WTC11 (cell line): ENCODE measurements at regions not wholly inside any gene's neighbourhood (a gene's known extent, or its start where the extent isn't known, plus 50 kb on each side); places are given as distances from the start of the nearest gene placed in this dataset.

Experiments
- ATAC-seq: fragments of 200-7000 bp; cut with Tn5 transposase; 2 replicates; pipeline ENCODE4 v1.10.0; 2021; ENCODE audit warnings: mild to moderate bottlenecking, moderate library complexity
- CTCF ChIA-PET: fragments of 300-600 bp; sonication (Branson Sonifier 250); formaldehyde crosslinking; loops from one replicate; lab custom pipeline; 2021; ENCODE audit warnings: antibody characterized with exemption; lab: Charles Lee
- POLR2A ChIA-PET: fragments of 350-600 bp; sonication (Branson Sonifier 250); formaldehyde crosslinking; loops from one replicate; lab custom pipeline; 2021; ENCODE audit warnings: antibody characterized with exemption; lab: Charles Lee
- DNase-seq: peaks from one replicate; pipeline ENCODE4 v3.0.0; 2021; ENCODE audit warnings: low spot score
- H3K27ac Mint-ChIP-seq: 2 replicates; pipeline ENCODE4 v1.8.0; 2021; ENCODE audit warnings: mixed read lengths
- H3K27me3 Mint-ChIP-seq: 2 replicates; pipeline ENCODE4 v1.8.0; 2021; ENCODE audit warnings: low read depth, mild to moderate bottlenecking, moderate library complexity, mixed read lengths
- H3K36me3 Mint-ChIP-seq: 2 replicates; pipeline ENCODE4 v1.8.0; 2021; ENCODE audit warnings: mixed read lengths
- H3K4me1 Mint-ChIP-seq: 2 replicates; pipeline ENCODE4 v1.8.0; 2022; ENCODE audit warnings: mixed read lengths
- H3K4me3 Mint-ChIP-seq: 2 replicates; pipeline ENCODE4 v1.8.0; 2021; ENCODE audit warnings: mild to moderate bottlenecking, moderate library complexity, mixed read lengths
- H3K9me3 Mint-ChIP-seq: 2 replicates; pipeline ENCODE4 v1.8.0; 2021; ENCODE audit warnings: mixed read lengths
- ATF1 ChIP-seq: sonication (generic); formaldehyde crosslinking; IDR thresholded peaks from 2 replicates; pipeline ENCODE4 v1.8.1; 2023; ENCODE audit warnings: mild to moderate bottlenecking, moderate library complexity, missing genetic modification reagents
- CBFB ChIP-seq: sonication (generic); formaldehyde crosslinking; IDR thresholded peaks from 2 replicates; pipeline ENCODE4 v1.8.1; 2022; ENCODE audit warnings: mild to moderate bottlenecking, low read depth, missing genetic modification reagents
- CREB1 ChIP-seq: sonication (generic); formaldehyde crosslinking; IDR thresholded peaks from 2 replicates; pipeline ENCODE4 v1.8.0; 2023; ENCODE audit warnings: mild to moderate bottlenecking, missing genetic modification reagents
- FOXJ3 ChIP-seq: sonication (generic); formaldehyde crosslinking; IDR thresholded peaks from 2 replicates; pipeline ENCODE4 v1.9.0; 2021; ENCODE audit warnings: missing genetic modification reagents, mild to moderate bottlenecking, borderline replicate concordance
- GRHL2 ChIP-seq: fragments of 250-450 bp; sonication (Bioruptor Pico); IDR thresholded peaks from 2 replicates; pipeline ENCODE4 v1.8.0; 2022; ENCODE audit warnings: mild to moderate bottlenecking, moderate library complexity; ENCODE audit not compliant: insufficient replicate concordance, severe bottlenecking
- KAT7 ChIP-seq: sonication (generic); formaldehyde crosslinking; IDR thresholded peaks from 2 replicates; pipeline ENCODE4 v1.8.1; 2023; ENCODE audit warnings: missing genetic modification reagents, mild to moderate bottlenecking, borderline replicate concordance
- NFATC4 ChIP-seq: fragments of 250-450 bp; sonication (Bioruptor Pico); IDR thresholded peaks from 2 replicates; pipeline ENCODE4 v1.9.0; 2021; ENCODE audit warnings: mild to moderate bottlenecking
- NFYB ChIP-seq: sonication (generic); formaldehyde crosslinking; conservative IDR thresholded peaks from 2 replicates; pipeline ENCODE4 v1.8.0; 2022; ENCODE audit warnings: low read depth, missing genetic modification reagents
- RELA ChIP-seq: sonication (generic); formaldehyde crosslinking; IDR thresholded peaks from 2 replicates; pipeline ENCODE4 v1.8.1; 2022; ENCODE audit warnings: missing genetic modification reagents, mild to moderate bottlenecking, borderline replicate concordance
- RORB ChIP-seq: fragments of 250-450 bp; sonication (Bioruptor Pico); IDR thresholded peaks from 2 replicates; pipeline ENCODE4 v1.9.0; 2021; ENCODE audit warnings: mild to moderate bottlenecking
- SP1 ChIP-seq: sonication (generic); formaldehyde crosslinking; conservative IDR thresholded peaks from 2 replicates; pipeline ENCODE4 v1.8.1; 2022; ENCODE audit warnings: missing genetic modification reagents
- TCF7 ChIP-seq: sonication (generic); formaldehyde crosslinking; IDR thresholded peaks from 2 replicates; pipeline ENCODE4 v1.8.0; 2022; ENCODE audit warnings: mild to moderate bottlenecking, low read depth, missing genetic modification reagents, moderate library complexity
- ZNF232 ChIP-seq: sonication (generic); formaldehyde crosslinking; IDR thresholded peaks from 2 replicates; pipeline ENCODE4 v1.8.0; 2022; ENCODE audit warnings: mild to moderate bottlenecking, missing genetic modification reagents
- ZNF416 ChIP-seq: fragments of 250-450 bp; sonication (Bioruptor Pico); IDR thresholded peaks from 2 replicates; pipeline ENCODE4 v1.9.0; 2021; ENCODE audit warnings: mild to moderate bottlenecking, inconsistent platforms
- ZNF671 ChIP-seq: fragments of 250-450 bp; sonication (Bioruptor Pico); IDR thresholded peaks from 2 replicates; pipeline ENCODE4 v1.8.0; 2021; ENCODE audit warnings: mild to moderate bottlenecking
- TF ChIP-seq, protein P1 (sequence below): fragments of 250-450 bp; sonication (Bioruptor Pico); IDR thresholded peaks from 2 replicates; pipeline ENCODE4 v1.8.0; 2021; ENCODE audit warnings: mild to moderate bottlenecking
- TF ChIP-seq, protein P2 (sequence below): fragments of 250-450 bp; sonication (Bioruptor Pico); IDR thresholded peaks from 2 replicates; pipeline ENCODE4 v1.9.0; 2021; ENCODE audit warnings: mild to moderate bottlenecking
- TF ChIP-seq, protein P3 (sequence below): sonication (generic); formaldehyde crosslinking; IDR thresholded peaks from 2 replicates; pipeline ENCODE4 v1.8.1; 2022; ENCODE audit warnings: mild to moderate bottlenecking, missing genetic modification reagents, moderate library complexity, borderline replicate concordance
- TF ChIP-seq, protein P4 (sequence below): sonication (generic); formaldehyde crosslinking; IDR thresholded peaks from 2 replicates; pipeline ENCODE4 v1.8.0; 2022; ENCODE audit warnings: missing genetic modification reagents
- TF ChIP-seq, protein P5 (sequence below): fragments of 200-600 bp; IDR thresholded peaks from 2 replicates; pipeline ENCODE4 v1.8.0; 2022; ENCODE audit warnings: antibody characterized with exemption
- TF ChIP-seq, protein P6 (sequence below): fragments of 250-450 bp; sonication (Bioruptor Pico); IDR thresholded peaks from 2 replicates; pipeline ENCODE4 v2.1.2; 2022; ENCODE audit warnings: mild to moderate bottlenecking, moderate library complexity

DNA sequence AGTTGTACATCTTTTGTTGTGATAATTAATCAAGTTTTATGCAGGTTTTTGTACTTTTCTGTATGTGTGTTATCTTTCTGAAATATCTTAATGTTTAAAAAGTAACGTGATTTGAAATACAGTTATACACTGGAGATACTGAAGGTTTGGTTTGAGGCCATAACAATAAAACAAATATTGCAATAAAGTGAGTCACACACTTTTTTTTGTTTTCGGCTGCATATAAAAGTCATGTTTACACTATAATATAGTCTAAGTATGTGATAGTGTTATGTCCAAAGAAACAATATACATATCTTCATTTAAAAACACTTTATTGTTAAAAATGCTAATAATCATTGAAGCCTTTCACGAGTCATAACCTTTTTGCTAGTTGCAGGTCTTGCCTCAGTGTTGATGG, 473.1 kb upstream of the GJE1 start:
- Mint-ChIP-seq H3K4me3 (no peak overlapping the region), H3K27me3 (no peaks in the 10 kb centered on the region), H3K4me1 (no peaks in the 10 kb centered on the region), H3K9me3 (peaks cover 16% of the 10 kb centered on the region), H3K27ac (no peak overlapping the region), H3K36me3 (0 out of 2 replicates have a peak, but pooled peaks cover 2% of the 10 kb centered on the region)
- DNase-seq (no peak), ATAC-seq (no peak)
- TF ChIP-seq RELA (CRISPR knock-in tag) (no peak), GRHL2 (CRISPR knock-in tag) (no peak), TCF7 (no peak), ZNF416 (no peak), NFYB (no peak), ATF1 (CRISPR knock-in tag) (no peak)
- TF ChIP-seq, protein P1, sequence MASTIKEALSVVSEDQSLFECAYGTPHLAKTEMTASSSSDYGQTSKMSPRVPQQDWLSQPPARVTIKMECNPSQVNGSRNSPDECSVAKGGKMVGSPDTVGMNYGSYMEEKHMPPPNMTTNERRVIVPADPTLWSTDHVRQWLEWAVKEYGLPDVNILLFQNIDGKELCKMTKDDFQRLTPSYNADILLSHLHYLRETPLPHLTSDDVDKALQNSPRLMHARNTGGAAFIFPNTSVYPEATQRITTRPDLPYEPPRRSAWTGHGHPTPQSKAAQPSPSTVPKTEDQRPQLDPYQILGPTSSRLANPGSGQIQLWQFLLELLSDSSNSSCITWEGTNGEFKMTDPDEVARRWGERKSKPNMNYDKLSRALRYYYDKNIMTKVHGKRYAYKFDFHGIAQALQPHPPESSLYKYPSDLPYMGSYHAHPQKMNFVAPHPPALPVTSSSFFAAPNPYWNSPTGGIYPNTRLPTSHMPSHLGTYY, result no peak
- TF ChIP-seq, protein P2, sequence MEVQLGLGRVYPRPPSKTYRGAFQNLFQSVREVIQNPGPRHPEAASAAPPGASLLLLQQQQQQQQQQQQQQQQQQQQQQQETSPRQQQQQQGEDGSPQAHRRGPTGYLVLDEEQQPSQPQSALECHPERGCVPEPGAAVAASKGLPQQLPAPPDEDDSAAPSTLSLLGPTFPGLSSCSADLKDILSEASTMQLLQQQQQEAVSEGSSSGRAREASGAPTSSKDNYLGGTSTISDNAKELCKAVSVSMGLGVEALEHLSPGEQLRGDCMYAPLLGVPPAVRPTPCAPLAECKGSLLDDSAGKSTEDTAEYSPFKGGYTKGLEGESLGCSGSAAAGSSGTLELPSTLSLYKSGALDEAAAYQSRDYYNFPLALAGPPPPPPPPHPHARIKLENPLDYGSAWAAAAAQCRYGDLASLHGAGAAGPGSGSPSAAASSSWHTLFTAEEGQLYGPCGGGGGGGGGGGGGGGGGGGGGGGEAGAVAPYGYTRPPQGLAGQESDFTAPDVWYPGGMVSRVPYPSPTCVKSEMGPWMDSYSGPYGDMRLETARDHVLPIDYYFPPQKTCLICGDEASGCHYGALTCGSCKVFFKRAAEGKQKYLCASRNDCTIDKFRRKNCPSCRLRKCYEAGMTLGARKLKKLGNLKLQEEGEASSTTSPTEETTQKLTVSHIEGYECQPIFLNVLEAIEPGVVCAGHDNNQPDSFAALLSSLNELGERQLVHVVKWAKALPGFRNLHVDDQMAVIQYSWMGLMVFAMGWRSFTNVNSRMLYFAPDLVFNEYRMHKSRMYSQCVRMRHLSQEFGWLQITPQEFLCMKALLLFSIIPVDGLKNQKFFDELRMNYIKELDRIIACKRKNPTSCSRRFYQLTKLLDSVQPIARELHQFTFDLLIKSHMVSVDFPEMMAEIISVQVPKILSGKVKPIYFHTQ (CRISPR knock-in tag), result no peak
- ChIA-PET POLR2A (no interaction called here), CTCF (no interaction called here)

DNA sequence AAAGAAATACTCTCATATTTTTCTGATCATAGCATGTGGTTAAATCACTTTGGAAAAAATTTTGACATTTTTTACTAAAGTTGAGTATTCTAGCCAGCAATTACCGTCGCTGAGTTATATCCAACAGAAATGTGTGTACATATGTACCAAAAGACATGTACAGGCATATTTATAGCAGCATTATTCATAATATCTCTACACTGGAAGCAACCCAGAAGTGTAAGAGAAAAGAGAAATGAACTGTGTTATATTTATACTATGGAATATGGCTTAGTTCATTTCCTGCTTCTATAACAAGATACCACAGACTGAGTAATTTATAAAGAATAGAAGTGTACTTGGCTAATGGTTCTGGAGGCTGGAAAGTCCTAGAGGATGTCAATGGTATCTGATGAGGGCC, 474.0 kb upstream of the GJE1 start:
- no peaks in the 10 kb centered on the region for H3K27me3 Mint-ChIP-seq
- no peaks in the 10 kb centered on the region for H3K4me1 Mint-ChIP-seq
- no peak overlapping the region for H3K4me3 Mint-ChIP-seq
- no peak overlapping the region for H3K27ac Mint-ChIP-seq
- peaks cover 4% of the 10 kb centered on the region; the same call in 1 of the 2 replicates for H3K36me3 Mint-ChIP-seq
- CTCF ChIA-PET, result no interaction called here
- no peak for ATAC-seq
- no peak for DNase-seq
- H3K9me3 Mint-ChIP-seq, result peaks cover 24% of the 10 kb centered on the region
- POLR2A ChIA-PET, result no interaction called here
- TF ChIP-seq ZNF232 (CRISPR knock-in tag) (no peak), RORB (no peak), KAT7 (CRISPR knock-in tag) (no peak), CBFB (CRISPR knock-in tag) (no peak), FOXJ3 (no peak)
- TF ChIP-seq, protein P3, sequence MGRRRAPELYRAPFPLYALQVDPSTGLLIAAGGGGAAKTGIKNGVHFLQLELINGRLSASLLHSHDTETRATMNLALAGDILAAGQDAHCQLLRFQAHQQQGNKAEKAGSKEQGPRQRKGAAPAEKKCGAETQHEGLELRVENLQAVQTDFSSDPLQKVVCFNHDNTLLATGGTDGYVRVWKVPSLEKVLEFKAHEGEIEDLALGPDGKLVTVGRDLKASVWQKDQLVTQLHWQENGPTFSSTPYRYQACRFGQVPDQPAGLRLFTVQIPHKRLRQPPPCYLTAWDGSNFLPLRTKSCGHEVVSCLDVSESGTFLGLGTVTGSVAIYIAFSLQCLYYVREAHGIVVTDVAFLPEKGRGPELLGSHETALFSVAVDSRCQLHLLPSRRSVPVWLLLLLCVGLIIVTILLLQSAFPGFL, result no peak

DNA sequence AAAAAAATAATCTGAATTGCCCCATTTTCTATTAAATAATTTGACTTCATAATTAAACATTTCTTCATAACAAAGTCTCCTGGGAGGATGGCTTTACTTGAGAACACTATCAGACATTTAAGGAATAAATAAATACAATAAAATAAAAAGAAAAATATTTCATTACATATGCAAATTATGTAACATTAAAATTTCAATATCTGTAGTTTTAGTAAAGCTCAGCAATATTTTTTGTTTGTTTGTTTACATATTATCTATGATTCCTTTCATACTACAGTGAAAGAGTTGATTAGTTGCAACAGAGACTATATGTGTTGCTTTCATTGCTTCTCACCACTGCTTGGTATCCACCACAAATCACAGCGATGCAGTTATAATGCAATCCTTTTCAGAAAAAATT, 474.9 kb upstream of the GJE1 start:
- no peak overlapping the region for H3K27ac Mint-ChIP-seq
- ATAC-seq, result no peak
- TF ChIP-seq, protein P4, sequence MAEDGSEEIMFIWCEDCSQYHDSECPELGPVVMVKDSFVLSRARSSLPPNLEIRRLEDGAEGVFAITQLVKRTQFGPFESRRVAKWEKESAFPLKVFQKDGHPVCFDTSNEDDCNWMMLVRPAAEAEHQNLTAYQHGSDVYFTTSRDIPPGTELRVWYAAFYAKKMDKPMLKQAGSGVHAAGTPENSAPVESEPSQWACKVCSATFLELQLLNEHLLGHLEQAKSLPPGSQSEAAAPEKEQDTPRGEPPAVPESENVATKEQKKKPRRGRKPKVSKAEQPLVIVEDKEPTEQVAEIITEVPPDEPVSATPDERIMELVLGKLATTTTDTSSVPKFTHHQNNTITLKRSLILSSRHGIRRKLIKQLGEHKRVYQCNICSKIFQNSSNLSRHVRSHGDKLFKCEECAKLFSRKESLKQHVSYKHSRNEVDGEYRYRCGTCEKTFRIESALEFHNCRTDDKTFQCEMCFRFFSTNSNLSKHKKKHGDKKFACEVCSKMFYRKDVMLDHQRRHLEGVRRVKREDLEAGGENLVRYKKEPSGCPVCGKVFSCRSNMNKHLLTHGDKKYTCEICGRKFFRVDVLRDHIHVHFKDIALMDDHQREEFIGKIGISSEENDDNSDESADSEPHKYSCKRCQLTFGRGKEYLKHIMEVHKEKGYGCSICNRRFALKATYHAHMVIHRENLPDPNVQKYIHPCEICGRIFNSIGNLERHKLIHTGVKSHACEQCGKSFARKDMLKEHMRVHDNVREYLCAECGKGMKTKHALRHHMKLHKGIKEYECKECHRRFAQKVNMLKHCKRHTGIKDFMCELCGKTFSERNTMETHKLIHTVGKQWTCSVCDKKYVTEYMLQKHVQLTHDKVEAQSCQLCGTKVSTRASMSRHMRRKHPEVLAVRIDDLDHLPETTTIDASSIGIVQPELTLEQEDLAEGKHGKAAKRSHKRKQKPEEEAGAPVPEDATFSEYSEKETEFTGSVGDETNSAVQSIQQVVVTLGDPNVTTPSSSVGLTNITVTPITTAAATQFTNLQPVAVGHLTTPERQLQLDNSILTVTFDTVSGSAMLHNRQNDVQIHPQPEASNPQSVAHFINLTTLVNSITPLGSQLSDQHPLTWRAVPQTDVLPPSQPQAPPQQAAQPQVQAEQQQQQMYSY (CRISPR knock-in tag), result no peak
- TF ChIP-seq NFYB (no peak), CBFB (CRISPR knock-in tag) (no peak), ZNF671 (CRISPR knock-in tag) (no peak), CREB1 (no peak), SP1 (no peak), NFATC4 (no peak)
- TF ChIP-seq, protein P5, sequence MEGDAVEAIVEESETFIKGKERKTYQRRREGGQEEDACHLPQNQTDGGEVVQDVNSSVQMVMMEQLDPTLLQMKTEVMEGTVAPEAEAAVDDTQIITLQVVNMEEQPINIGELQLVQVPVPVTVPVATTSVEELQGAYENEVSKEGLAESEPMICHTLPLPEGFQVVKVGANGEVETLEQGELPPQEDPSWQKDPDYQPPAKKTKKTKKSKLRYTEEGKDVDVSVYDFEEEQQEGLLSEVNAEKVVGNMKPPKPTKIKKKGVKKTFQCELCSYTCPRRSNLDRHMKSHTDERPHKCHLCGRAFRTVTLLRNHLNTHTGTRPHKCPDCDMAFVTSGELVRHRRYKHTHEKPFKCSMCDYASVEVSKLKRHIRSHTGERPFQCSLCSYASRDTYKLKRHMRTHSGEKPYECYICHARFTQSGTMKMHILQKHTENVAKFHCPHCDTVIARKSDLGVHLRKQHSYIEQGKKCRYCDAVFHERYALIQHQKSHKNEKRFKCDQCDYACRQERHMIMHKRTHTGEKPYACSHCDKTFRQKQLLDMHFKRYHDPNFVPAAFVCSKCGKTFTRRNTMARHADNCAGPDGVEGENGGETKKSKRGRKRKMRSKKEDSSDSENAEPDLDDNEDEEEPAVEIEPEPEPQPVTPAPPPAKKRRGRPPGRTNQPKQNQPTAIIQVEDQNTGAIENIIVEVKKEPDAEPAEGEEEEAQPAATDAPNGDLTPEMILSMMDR, result no peak
- TF ChIP-seq, protein P6, sequence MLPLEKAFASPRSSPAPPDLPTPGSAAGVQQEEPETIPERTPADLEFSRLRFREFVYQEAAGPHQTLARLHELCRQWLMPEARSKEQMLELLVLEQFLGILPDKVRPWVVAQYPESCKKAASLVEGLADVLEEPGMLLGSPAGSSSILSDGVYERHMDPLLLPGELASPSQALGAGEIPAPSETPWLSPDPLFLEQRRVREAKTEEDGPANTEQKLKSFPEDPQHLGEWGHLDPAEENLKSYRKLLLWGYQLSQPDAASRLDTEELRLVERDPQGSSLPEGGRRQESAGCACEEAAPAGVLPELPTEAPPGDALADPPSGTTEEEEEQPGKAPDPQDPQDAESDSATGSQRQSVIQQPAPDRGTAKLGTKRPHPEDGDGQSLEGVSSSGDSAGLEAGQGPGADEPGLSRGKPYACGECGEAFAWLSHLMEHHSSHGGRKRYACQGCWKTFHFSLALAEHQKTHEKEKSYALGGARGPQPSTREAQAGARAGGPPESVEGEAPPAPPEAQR (CRISPR knock-in tag), result no peak
- TF ChIP-seq, protein P3, result no peak

More for the DNA sequence above, 474.9 kb upstream of the GJE1 start:
- no peaks in the 10 kb centered on the region for H3K4me1 Mint-ChIP-seq
- ChIA-PET CTCF (no interaction called here), POLR2A (no interaction called here)
- H3K27me3 Mint-ChIP-seq, result no peaks in the 10 kb centered on the region
- peaks cover 24% of the 10 kb centered on the region for H3K9me3 Mint-ChIP-seq
- peaks cover 4% of the 10 kb centered on the region; the same call in 1 of the 2 replicates for H3K36me3 Mint-ChIP-seq
- no peak for DNase-seq
- no peak overlapping the region for H3K4me3 Mint-ChIP-seq
